Aorta (tissue), 5 donors: ENCODE measurements at regions not wholly inside any gene's neighbourhood (a gene's known extent, or its start where the extent isn't known, plus 50 kb on each side); places are given as distances from the start of the nearest gene placed in this dataset.

Source experiments
- ATAC-seq: fragments of 200-7000 bp; cut with Tn5 transposase; one replicate; pipeline ENCODE4 v1.9.1; 2022; ENCODE audit warnings: moderate library complexity; ENCODE audit not compliant: low FRiP score
- DNase-seq, 2 donors: peaks; one replicate each; pipeline ENCODE4 v3.0.0-alpha.2; 2020
- H3K27ac ChIP-seq, 2 donors: one replicate each; pipeline ENCODE4 v1.5.1; 2013; ENCODE audit warnings: low read length in 2 of 2, mild to moderate bottlenecking in 2 of 2, moderate library complexity in 2 of 2, control low read depth in 1 of 2, inconsistent platforms in 1 of 2, low read depth in 1 of 2
- H3K27me3 ChIP-seq, 2 donors: one replicate each; pipeline ENCODE4 v1.6.1; 2013; ENCODE audit warnings: control low read depth in 1 of 2, low read length in 1 of 2, mild to moderate bottlenecking in 1 of 2, moderate library complexity in 1 of 2; ENCODE audit not compliant: insufficient read depth in 2 of 2, control insufficient read depth in 1 of 2
- H3K36me3 ChIP-seq, 2 donors: one replicate each; pipeline ENCODE4 v1.6.1; 2013; ENCODE audit warnings: control low read depth in 1 of 2, low read length in 1 of 2, mild to moderate bottlenecking in 1 of 2; ENCODE audit not compliant: insufficient read depth in 2 of 2, control insufficient read depth in 1 of 2
- H3K4me1 ChIP-seq, 2 donors: one replicate each; pipeline ENCODE4 v1.6.1; 2013; ENCODE audit warnings: low read length in 2 of 2, control low read depth in 1 of 2, mild to moderate bottlenecking in 1 of 2, moderate library complexity in 1 of 2; ENCODE audit not compliant: insufficient read depth in 2 of 2, control insufficient read depth in 1 of 2
- H3K4me3 ChIP-seq, 2 donors: one replicate each; pipeline ENCODE4 v1.5.1; 2013; ENCODE audit warnings: low read length in 2 of 2, control low read depth in 1 of 2, mild to moderate bottlenecking in 1 of 2
- H3K9me3 ChIP-seq: one replicate; pipeline ENCODE4 v1.6.1; 2013; ENCODE audit warnings: mild to moderate bottlenecking, low read length; ENCODE audit not compliant: control insufficient read depth
- WGBS, 2 donors: extraction: QIAGEN DNeasy Blood & Tissue Kit; methylation state at CpG; one replicate each; pipeline ENCODE4 v1.1.7; 2013; 5-methylcytosine and 5-hydroxymethylcytosine counted together
- intact Hi-C, 2 donors: fragments of 100-400 bp; cut with DNase I; formaldehyde crosslinking; loops; one replicate each; pipeline versions ENCODE4 v1.14.2 to v1.15.0; 2022
- donor health status: healthy with polysubstance abuse.
- donor health status: Bipolar disorder and iron deficiency.
- donor health status: DM: no; HTN: no; CAD: no.
- donor health status: DM: no; HTN: no; CAD: no.
- donor health status: DM: yes; HTN: yes; CAD: no.

- H3K9me3 ChIP-seq = no peaks in the 10 kb centered on the region
- peaks cover 0 to 1% of the 10 kb centered on the region in 2 donors for H3K27me3 ChIP-seq
- intact Hi-C loops = no loop called here
- DNase-seq (no peak), ATAC-seq (no peak)
- H3K36me3 ChIP-seq = no peaks in the 10 kb centered on the region
- WGBS, 2 donors = 48 to 57% methylated on average over 1 of the region's 1 CpG
- no peak overlapping the region for H3K27ac ChIP-seq
- H3K4me1 ChIP-seq = no peaks in the 10 kb centered on the region
- H3K4me3 ChIP-seq = no peak overlapping the region
Measured at GRCh38 chr11:16412525-16413172, 56.3 kb upstream of the SOX6 start.

- Histone ChIP-seq H3K4me1 (no peaks in the 10 kb centered on the region), H3K4me3 (no peak overlapping the region), H3K27me3 (no peaks in the 10 kb centered on the region), H3K36me3 (no peaks in the 10 kb centered on the region), H3K27ac (no peak overlapping the region), H3K9me3 (no peaks in the 10 kb centered on the region)
- 91 to 93% methylated on average over 5 of the region's 5 CpGs for WGBS, 2 donors
- ATAC-seq (no peak), DNase-seq (no peak)
- intact Hi-C loops = no loop called here
Measured at GRCh38 chr11:16410479-16410878, 54.1 kb upstream of the SOX6 start.

GRCh38 chr11:16408619-16409018, 52.3 kb upstream of the SOX6 start:
- intact Hi-C loops = no loop called here
- Histone ChIP-seq H3K27ac (no peak overlapping the region), H3K27me3 (no peaks in the 10 kb centered on the region), H3K4me3 (no peak overlapping the region), H3K9me3 (no peaks in the 10 kb centered on the region), H3K36me3 (no peaks in the 10 kb centered on the region), H3K4me1 (no peaks in the 10 kb centered on the region)
- 67 to 78% methylated on average over 1 of the region's 1 CpG for WGBS, 2 donors
- ATAC-seq (no peak), DNase-seq (no peak)

- Histone ChIP-seq H3K27me3 (no peaks in the 10 kb centered on the region), H3K4me3 (no peak overlapping the region), H3K4me1 (no peaks in the 10 kb centered on the region), H3K9me3 (no peaks in the 10 kb centered on the region), H3K36me3 (no peaks in the 10 kb centered on the region), H3K27ac (no peak overlapping the region)
- WGBS, 2 donors = 96 to 98% methylated on average over 1 of the region's 1 CpG
- ATAC-seq = no peak
- DNase-seq = no peak
- intact Hi-C loops = no loop called here
Measured at GRCh38 chr11:16406226-16406625, 49.9 kb upstream of the SOX6 start.
